DOHH2 (cell line): ENCODE measurements at regions not wholly inside any gene's neighbourhood (a gene's known extent, or its start where the extent isn't known, plus 50 kb on each side); places are given as distances from the start of the nearest gene placed in this dataset.

ENCODE experiments used
- H3F3A ChIP-seq: fragments of 200-600 bp; sonication (generic), shearing (Covaris generic); 2 replicates; pipeline ENCODE4 v1.6.0; 2016; ENCODE audit warnings: antibody characterized with exemption, mild to moderate bottlenecking; ENCODE audit not compliant: control insufficient read depth, insufficient read depth
- H3K27ac ChIP-seq: fragments of 200-600 bp; sonication (generic); 2 replicates; pipeline ENCODE4 v1.5.1; 2014; ENCODE audit warnings: low read depth, mild to moderate bottlenecking, low read length, moderate library complexity
- H3K27me3 ChIP-seq: fragments of 200-600 bp; sonication (generic); 2 replicates; pipeline ENCODE4 v1.6.1; 2014; ENCODE audit warnings: mild to moderate bottlenecking, low read length, mixed read lengths; ENCODE audit not compliant: control insufficient read depth
- H3K36me3 ChIP-seq: fragments of 200-600 bp; sonication (generic); 2 replicates; pipeline ENCODE4 v1.6.1; 2014; ENCODE audit warnings: mild to moderate bottlenecking, low read length, moderate library complexity, mixed read lengths; ENCODE audit not compliant: control insufficient read depth
- H3K4me1 ChIP-seq: fragments of 200-600 bp; sonication (generic); 2 replicates; pipeline ENCODE4 v1.6.1; 2014; ENCODE audit warnings: mild to moderate bottlenecking, low read length, mixed read lengths; ENCODE audit not compliant: control insufficient read depth
- H3K4me2 ChIP-seq: fragments of 200-600 bp; sonication (generic); 2 replicates; pipeline ENCODE4 v1.6.0; 2014; ENCODE audit warnings: mild to moderate bottlenecking, low read length, moderate library complexity
- H3K4me3 ChIP-seq: fragments of 200-600 bp; sonication (generic); 2 replicates; pipeline ENCODE4 v1.5.1; 2014; ENCODE audit warnings: mild to moderate bottlenecking, low read length, mixed read lengths
- H3K79me2 ChIP-seq: fragments of 200-600 bp; sonication (generic); 2 replicates; pipeline ENCODE4 v1.6.1; 2014; ENCODE audit warnings: mild to moderate bottlenecking, low read length, mixed read lengths; ENCODE audit not compliant: control insufficient read depth
- H3K9me2 ChIP-seq: fragments of 200-600 bp; sonication (generic); replicated peaks from 2 replicates; pipeline ENCODE4 v1.6.1; 2014; ENCODE audit warnings: mild to moderate bottlenecking, low read length, mixed read lengths; ENCODE audit not compliant: control insufficient read depth
- H3K9me3 ChIP-seq: fragments of 200-600 bp; sonication (generic); 2 replicates; pipeline ENCODE4 v1.6.1; 2014; ENCODE audit warnings: antibody characterized with exemption, low read length, mixed read lengths; ENCODE audit not compliant: control insufficient read depth, insufficient read depth
- H4K20me1 ChIP-seq: fragments of 200-600 bp; sonication (generic); 2 replicates; pipeline ENCODE4 v1.6.0; 2014; ENCODE audit warnings: low read depth, mild to moderate bottlenecking, antibody characterized with exemption, low read length, moderate library complexity; ENCODE audit not compliant: control insufficient read depth, insufficient read depth
- EZH2phosphoT487 ChIP-seq: fragments of 200-600 bp; sonication (generic); IDR thresholded peaks from 2 replicates; pipeline ENCODE4 v1.6.1; 2017; ENCODE audit warnings: borderline replicate concordance, mild to moderate bottlenecking, antibody characterized with exemption, low read length, moderate library complexity, mixed read lengths
- TF ChIP-seq, protein P1 (sequence below): fragments of 200-600 bp; sonication (generic); IDR thresholded peaks from one replicate; pipeline ENCODE4 v1.5.1; 2014; ENCODE audit warnings: antibody characterized with exemption, mild to moderate bottlenecking, low read depth, low read length; ENCODE audit not compliant: poor library complexity, severe bottlenecking

DNA sequence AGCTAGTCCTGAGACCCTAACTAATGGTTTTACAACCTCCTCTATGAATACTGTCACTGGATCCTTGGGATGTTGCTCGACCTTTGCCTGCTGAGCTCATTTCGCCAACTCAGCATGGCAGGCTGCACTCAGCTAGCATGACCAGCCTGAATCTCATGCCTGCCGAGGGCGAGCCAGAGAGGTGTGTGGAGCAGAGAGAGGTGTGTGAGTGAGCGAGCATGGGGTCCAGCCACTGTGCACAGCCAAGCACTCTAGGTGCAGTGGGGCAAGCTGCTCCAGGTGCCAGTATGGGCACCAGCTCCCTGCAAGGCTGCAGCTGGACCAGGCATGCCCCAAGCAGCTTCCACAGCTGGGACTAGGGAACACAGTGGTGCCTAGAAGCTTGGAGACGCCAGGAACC lies 410.9 kb downstream of the PCDH10 start:
- H3K4me2 ChIP-seq, result no peak overlapping the region
- H3K9me2 ChIP-seq, result no peaks in the 10 kb centered on the region
- no peaks in the 10 kb centered on the region for H3K36me3 ChIP-seq
- no peaks in the 10 kb centered on the region for H4K20me1 ChIP-seq
- H3K27me3 ChIP-seq, result no peaks in the 10 kb centered on the region
- H3K27ac ChIP-seq, result no peak overlapping the region
- H3K79me2 ChIP-seq, result no peaks in the 10 kb centered on the region
- no peaks in the 10 kb centered on the region for H3F3A ChIP-seq
- H3K4me1 ChIP-seq, result no peaks in the 10 kb centered on the region
- H3K4me3 ChIP-seq, result no peak overlapping the region
- TF ChIP-seq, protein P1, sequence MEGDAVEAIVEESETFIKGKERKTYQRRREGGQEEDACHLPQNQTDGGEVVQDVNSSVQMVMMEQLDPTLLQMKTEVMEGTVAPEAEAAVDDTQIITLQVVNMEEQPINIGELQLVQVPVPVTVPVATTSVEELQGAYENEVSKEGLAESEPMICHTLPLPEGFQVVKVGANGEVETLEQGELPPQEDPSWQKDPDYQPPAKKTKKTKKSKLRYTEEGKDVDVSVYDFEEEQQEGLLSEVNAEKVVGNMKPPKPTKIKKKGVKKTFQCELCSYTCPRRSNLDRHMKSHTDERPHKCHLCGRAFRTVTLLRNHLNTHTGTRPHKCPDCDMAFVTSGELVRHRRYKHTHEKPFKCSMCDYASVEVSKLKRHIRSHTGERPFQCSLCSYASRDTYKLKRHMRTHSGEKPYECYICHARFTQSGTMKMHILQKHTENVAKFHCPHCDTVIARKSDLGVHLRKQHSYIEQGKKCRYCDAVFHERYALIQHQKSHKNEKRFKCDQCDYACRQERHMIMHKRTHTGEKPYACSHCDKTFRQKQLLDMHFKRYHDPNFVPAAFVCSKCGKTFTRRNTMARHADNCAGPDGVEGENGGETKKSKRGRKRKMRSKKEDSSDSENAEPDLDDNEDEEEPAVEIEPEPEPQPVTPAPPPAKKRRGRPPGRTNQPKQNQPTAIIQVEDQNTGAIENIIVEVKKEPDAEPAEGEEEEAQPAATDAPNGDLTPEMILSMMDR, result no peak
- no peak for TF ChIP-seq EZH2phosphoT487
- no peaks in the 10 kb centered on the region for H3K9me3 ChIP-seq

DNA sequence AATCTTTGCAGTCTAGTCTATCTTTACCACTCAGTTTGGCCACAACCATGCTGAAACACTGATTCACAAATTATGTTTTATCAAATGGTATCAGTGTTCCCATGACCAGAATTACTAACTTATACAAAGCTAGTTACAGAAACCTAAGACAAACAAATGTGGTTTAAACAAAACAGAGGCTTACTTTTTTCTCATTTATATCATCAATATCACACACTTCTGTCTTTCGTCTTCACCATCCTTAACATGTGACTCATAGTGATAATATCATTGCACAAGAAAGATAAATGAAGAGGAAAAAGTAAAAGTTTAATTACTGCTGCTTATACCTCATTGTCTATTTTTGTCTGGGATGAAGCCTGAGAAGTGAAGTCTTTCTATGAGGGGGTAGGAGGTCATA lies 406.6 kb downstream of the PCDH10 start:
- H3K4me2 ChIP-seq, result no peak overlapping the region
- no peaks in the 10 kb centered on the region for H3F3A ChIP-seq
- no peaks in the 10 kb centered on the region for H3K4me1 ChIP-seq
- H3K27ac ChIP-seq, result no peak overlapping the region
- no peaks in the 10 kb centered on the region for H3K27me3 ChIP-seq
- H3K9me2 ChIP-seq, result no peaks in the 10 kb centered on the region
- H4K20me1 ChIP-seq, result no peaks in the 10 kb centered on the region
- H3K9me3 ChIP-seq, result no peaks in the 10 kb centered on the region
- no peak for TF ChIP-seq EZH2phosphoT487
- TF ChIP-seq, protein P1, result no peak
- H3K36me3 ChIP-seq, result no peaks in the 10 kb centered on the region
- no peaks in the 10 kb centered on the region for H3K79me2 ChIP-seq
- H3K4me3 ChIP-seq, result no peak overlapping the region

DNA sequence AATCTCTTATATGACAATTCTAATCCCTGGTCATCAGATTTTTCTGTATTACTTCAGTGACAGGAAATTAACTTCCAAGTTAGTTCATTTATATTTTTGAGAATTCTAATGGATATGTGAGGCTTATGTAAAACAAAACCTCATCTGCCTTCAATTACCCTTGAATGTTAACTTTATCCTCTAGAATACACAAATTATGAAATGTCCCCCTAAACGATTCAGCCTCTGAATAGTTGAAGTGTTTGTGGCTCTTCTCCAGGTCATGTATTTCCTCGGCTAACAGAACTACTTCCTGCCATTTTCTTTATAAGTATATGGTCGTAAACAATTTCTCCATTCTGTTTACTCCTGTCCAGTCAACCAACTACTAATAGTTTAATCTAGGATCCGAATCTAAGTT lies 401.3 kb downstream of the PCDH10 start:
- TF ChIP-seq, protein P1, result no peak
- TF ChIP-seq EZH2phosphoT487, result no peak
- H3K4me3 ChIP-seq, result no peak overlapping the region

DNA sequence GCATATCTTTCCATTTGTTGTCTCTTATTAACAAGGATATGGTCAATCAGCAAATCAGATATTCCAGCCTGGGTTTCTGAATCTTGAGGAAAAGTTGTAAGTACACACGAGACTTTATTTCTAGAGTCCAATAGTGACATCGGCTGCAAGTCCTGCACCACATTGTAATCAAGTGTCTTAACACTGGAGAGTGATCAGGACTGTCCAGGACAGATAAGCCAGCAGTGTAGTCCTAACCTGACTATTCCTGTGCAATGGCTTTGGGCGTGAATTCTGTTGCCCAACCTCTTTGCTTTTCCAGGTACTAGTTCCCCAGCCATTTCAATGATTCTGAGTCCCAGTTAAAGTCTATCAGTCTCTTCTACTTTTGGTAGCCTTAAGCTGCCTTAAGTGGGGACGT lies 395.0 kb downstream of the PCDH10 start:
- Histone ChIP-seq H3K27ac (no peak overlapping the region), H3K4me2 (no peak overlapping the region), H3K27me3 (no peaks in the 10 kb centered on the region), H3K9me2 (no peaks in the 10 kb centered on the region), H3K4me1 (no peaks in the 10 kb centered on the region), H4K20me1 (no peaks in the 10 kb centered on the region), H3K9me3 (peaks cover 2% of the 10 kb centered on the region; the same call in 1 of the 2 replicates), H3K4me3 (no peak overlapping the region), H3F3A (no peaks in the 10 kb centered on the region), H3K79me2 (no peaks in the 10 kb centered on the region), H3K36me3 (no peaks in the 10 kb centered on the region)
- TF ChIP-seq EZH2phosphoT487, result no peak
- TF ChIP-seq, protein P1, result no peak

More for the DNA sequence above, 401.3 kb downstream of the PCDH10 start:
- Histone ChIP-seq H3K27ac (no peak overlapping the region), H3K79me2 (no peaks in the 10 kb centered on the region), H3F3A (no peaks in the 10 kb centered on the region), H3K36me3 (no peaks in the 10 kb centered on the region), H3K27me3 (no peaks in the 10 kb centered on the region), H3K4me1 (no peaks in the 10 kb centered on the region), H3K9me2 (no peaks in the 10 kb centered on the region), H3K9me3 (no peaks in the 10 kb centered on the region), H3K4me2 (no peak overlapping the region), H4K20me1 (no peaks in the 10 kb centered on the region)
